Stimulated activated CD8-positive, alpha-beta memory T cell treated with anti-CD3 and anti-CD28 coated beads, Interleukin-15, amount 100 ng/mL, for 1 hour (primary cell): ENCODE measurements at regions not wholly inside any gene's neighbourhood (a gene's known extent, or its start where the extent isn't known, plus 50 kb on each side); places are given as distances from the start of the nearest gene placed in this dataset.
"Not testable (repeated sequence)": the region's sequence is repeated elsewhere in the genome, so short reads cannot be mapped to it uniquely, and the experiment has no call there.

ENCODE experiments used
- DNase-seq: peaks from one replicate; pipeline ENCODE4 v3.0.0-alpha.2; 2020; ENCODE audit warnings: low read depth

DNA sequence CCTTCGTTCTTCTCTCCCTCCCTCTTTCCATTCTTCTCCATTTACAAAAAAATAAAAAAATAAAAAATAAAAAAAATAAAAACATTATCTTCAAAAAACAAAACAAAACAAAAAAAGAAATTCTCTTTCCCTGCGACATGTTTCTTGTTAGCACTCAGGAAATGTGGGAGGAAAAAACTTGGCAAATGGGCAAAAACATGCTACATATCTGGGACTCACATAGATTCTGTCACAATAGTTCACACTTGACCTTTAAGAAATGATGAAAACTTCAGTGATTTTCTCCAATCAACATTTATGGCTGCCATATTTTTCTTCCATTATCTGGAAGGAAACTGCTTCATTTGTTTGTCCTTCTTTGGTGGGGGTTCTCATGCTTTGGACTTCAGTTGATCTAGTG, 109.3 kb downstream of the PRKAB2 start:
- no peak for DNase-seq

DNA sequence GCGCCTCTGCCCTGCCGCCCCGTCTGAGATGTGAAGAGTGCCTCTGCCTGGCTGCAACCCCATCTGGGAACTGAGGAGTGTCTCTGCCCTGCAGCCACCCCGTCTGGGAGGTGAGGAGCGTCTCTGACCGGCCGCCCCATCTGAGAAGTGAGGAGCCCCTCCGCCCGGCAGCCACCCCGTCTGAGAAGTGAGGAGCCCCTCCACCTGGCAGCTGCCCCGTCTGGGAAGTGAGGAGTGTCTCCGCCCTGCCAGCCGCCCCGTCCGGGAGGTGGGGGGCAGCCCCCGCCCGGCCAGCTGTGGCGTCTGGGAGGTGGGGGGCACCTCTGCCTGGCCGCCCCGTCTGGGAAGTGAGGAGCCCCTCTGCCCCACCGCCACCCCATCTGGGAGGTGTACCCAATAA, 110.4 kb downstream of the PRKAB2 start:
- not testable (repeated sequence) for DNase-seq

DNA sequence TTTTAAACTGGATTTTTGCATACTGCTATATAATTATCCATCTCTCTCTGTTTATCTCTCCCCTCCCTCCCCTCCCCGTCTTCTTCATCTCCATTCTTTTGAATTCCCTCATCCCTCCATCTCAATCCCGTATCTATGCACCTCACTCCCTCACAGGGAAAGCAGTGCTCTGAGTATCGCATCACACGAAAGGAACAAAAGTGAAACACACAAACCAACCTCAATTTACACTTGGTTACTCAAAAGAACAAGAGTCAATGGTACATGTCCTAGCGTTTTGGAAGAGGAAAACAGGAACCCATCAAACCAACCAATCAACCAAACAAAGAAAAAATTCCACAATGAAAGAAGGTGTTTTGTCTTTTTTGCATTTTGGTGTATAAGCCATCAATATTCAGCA, 115.1 kb downstream of the NBPF12 start:
- DNase-seq, result no peak

DNA sequence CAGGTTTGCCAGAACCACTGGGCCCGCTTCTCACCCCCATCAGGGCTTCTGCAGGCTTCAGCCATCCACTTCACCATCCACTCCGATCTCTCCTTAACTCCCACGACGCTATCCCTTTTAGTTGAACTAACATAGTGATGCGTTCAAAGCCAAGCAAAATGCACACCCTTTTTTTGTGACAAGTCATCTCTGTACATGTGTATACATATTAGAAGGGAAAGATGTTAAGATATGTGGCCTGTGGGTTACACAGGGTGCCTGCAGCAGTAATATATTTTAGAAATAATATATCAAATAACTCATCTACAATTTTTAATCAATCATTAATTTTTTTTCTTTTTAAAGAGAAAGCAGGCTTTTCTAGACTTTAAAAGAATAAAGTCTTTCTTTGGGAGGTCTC, 114.6 kb downstream of the NBPF12 start:
- no peak for DNase-seq

DNA sequence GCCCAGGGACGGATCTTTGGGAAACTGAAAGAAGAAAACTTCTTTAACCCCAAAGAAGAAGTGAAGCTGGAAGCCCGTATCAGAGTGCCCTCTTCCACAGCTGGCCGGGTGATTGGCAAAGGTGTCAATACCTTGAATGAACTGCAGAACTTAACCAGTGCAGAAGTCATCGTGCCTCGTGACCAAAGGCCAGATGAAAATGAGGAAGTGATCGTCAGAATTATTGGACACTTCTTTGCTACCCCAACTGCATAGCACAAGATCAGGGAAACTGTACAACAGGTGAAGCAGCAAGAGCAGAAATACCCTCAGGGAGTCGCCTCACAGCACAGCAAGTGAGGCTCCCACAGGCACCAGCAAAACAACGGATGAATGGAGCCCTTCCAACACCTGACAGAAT, 114.0 kb downstream of the NBPF12 start:
- DNase-seq, result no peak

DNA sequence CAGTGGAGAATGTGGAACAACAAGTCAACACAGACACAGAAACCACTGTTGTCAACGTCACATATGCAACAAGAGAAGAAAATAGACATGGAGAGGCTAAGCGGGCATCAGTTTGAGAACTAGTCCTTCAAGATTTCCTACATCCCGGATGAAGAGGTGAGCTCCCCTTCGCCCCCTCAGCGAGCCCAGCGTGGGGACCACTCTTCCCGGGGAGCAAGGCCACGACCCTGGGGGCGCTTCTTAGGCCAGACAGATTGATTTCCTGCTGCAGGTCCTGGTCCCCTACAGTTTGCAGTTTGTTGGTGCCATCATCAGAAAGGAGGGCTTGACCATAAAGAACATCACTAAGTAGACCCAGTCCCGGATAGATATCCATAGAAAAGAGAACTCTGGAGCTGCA, 113.0 kb downstream of the NBPF12 start:
- no peak for DNase-seq

DNA sequence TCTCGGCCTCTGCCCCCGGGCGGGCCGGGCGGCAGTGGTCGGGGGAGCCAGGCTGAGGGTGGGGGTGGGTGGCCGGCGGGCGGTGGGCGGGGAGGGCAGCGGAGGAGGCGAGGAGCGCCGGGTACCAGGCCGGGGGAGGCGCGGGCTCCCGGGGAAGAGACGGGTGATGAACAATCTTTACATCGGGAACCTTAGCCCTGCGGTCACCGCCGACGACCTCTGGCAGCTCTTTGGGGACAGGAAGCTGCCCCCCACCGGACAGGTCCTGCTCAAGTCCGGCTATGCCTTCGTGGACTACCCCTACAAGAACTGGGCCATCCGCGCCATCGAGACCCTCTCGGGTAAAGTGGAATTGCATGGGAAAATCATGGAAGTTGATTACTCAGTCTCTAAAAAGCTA, 112.5 kb downstream of the NBPF12 start:
- no peak for DNase-seq

DNA sequence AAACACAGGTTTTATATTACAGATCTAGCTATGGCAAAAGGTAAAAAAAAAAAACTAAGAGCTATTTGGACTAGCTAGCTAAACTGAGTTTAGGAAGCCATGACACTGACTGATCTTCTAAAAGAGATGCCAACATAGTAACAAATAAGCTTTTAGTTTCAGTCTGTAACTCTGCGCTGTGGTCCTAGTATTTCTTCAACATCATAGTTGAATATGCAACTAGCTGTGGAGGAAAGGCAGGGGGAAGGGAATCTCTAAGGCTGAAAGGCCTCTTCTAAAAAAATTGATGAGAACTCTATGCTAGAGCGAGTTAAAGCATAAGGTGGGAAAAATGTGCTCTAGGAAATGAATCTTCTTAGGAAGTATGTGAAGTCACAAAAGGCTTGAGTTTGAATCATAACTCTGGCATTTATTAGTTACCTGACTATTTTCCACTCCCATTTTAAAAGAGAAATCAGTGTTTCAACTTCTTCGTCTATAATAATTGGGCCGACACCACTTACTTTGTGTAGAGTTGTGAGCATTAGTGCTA, 108.8 kb downstream of the NBPF12 start:
- not testable (repeated sequence) for DNase-seq

DNA sequence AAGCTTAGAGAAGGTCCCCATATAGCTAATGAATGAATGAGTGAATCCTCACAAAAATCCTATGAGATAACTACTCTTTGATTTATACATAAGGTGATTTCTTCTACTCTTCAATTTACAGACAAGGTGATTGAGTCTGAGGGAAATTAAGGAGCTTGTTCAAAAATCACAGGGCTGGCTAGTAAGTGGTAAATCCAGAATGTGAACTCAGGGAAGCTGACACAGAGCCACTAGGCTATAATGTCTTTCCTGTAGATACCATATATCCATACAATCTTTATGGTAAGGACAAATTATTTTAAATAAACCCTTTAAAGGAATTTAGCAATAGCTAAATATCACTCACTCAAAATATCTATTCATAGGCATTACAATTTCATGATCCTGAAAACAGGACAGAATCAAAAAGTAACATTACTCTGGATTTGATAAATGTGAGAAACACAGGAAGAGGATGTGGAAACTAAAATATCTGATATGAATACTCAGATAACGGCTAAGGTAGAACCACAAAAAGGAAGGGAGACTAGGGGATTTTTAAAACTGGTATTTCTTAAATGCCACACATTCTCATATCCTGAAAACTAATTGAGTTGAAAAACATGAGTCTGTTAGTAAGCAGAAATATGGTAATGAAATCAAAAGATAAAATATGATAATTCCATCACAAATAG, 108.2 kb downstream of the NBPF12 start:
- DNase-seq, result no peak
